Stomach (tissue), 4 donors: ENCODE measurements at regions not wholly inside any gene's neighbourhood (a gene's known extent, or its start where the extent isn't known, plus 50 kb on each side); places are given as distances from the start of the nearest gene placed in this dataset.

Experiments used
- EP300 ChIP-seq: sonication (generic); formaldehyde crosslinking; IDR thresholded peaks from one replicate; pipeline ENCODE4 v1.6.1; 2017; ENCODE audit warnings: antibody characterized with exemption
- POLR2A ChIP-seq, 4 donors: fragments of 450-650 bp; IDR thresholded peaks; one replicate each; pipeline ENCODE4 v1.6.1; 2016; ENCODE audit warnings: antibody characterized with exemption in 4 of 4, control low read depth in 2 of 4, mild to moderate bottlenecking in 1 of 4, moderate library complexity in 1 of 4
- POLR2AphosphoS5 ChIP-seq, 3 donors: sonication (generic); formaldehyde crosslinking; IDR thresholded peaks; one replicate each; pipeline ENCODE4 v1.6.1; 2016; ENCODE audit warnings: antibody characterized with exemption in 3 of 3
- TF ChIP-seq, protein P1 (sequence below), 7 experiments: fragments of 450-650 bp in 4 of 7; fragments of 200-600 bp in 3 of 7; sonication (generic) in 3 of 7; IDR thresholded peaks; one replicate each; pipeline ENCODE4 v1.5.1; 2016 to 2019; ENCODE audit warnings: antibody characterized with exemption in 7 of 7, control low read depth in 2 of 7, mild to moderate bottlenecking in 1 of 7

DNA sequence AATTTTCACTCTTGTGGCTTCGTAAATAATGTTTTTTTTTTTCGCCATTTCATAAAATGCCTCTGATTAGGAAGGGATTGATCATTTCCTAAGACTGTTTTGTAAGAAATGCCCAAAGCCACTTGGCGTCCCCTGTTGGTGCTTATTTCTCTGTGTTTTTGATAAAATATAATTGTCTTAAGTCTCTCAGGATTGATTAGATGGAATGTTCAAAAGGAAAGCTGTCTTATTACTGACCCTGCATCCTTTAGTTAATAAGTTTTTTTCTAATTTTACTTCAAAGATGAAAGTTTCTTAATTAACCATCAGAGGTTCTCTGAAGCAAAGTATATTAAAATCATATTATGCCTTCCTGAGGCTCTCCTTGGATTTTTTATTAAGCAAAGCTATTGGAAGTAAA, 624.3 kb upstream of the TENM4 start:
- TF ChIP-seq, protein P1, sequence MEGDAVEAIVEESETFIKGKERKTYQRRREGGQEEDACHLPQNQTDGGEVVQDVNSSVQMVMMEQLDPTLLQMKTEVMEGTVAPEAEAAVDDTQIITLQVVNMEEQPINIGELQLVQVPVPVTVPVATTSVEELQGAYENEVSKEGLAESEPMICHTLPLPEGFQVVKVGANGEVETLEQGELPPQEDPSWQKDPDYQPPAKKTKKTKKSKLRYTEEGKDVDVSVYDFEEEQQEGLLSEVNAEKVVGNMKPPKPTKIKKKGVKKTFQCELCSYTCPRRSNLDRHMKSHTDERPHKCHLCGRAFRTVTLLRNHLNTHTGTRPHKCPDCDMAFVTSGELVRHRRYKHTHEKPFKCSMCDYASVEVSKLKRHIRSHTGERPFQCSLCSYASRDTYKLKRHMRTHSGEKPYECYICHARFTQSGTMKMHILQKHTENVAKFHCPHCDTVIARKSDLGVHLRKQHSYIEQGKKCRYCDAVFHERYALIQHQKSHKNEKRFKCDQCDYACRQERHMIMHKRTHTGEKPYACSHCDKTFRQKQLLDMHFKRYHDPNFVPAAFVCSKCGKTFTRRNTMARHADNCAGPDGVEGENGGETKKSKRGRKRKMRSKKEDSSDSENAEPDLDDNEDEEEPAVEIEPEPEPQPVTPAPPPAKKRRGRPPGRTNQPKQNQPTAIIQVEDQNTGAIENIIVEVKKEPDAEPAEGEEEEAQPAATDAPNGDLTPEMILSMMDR (IDR thresholded peaks at IDR 0.05) = no peak
- no peak for TF ChIP-seq POLR2A (IDR thresholded peaks at IDR 0.05)
- TF ChIP-seq EP300 = no peak
- TF ChIP-seq POLR2AphosphoS5 (IDR thresholded peaks at IDR 0.05) = no peak
